ENCODE measurements at regions not wholly inside any gene's neighbourhood (a gene's known extent, or its start where the extent isn't known, plus 50 kb on each side); places are given as distances from the start of the nearest gene placed in this dataset.
A peak's percentile ranks its signal among the peaks of the same experiment; 100 is the strongest.

DNA sequence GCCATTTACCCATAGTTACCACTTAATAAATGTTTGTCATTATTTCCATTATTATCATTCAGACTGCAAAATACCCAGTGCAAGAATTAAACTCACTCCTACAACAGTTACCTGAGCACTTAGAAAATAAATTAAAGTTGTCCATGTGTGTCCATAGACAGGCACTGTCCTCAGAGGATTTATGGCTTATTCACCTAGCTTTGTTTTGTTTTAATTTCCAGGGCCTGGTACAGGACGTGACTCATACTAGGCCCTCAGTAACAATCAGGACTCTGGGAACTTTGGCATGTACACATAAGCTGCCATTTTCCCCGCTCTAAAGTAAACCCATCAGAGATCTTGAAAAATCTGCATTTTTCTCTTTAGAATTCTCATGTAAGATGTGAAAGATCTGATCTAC, 458.5 kb upstream of the ARRDC4 start:
- peak; percentile 27 for DNase-seq (ENCODE audit: low read depth)
- TF ChIP-seq, protein P1, sequence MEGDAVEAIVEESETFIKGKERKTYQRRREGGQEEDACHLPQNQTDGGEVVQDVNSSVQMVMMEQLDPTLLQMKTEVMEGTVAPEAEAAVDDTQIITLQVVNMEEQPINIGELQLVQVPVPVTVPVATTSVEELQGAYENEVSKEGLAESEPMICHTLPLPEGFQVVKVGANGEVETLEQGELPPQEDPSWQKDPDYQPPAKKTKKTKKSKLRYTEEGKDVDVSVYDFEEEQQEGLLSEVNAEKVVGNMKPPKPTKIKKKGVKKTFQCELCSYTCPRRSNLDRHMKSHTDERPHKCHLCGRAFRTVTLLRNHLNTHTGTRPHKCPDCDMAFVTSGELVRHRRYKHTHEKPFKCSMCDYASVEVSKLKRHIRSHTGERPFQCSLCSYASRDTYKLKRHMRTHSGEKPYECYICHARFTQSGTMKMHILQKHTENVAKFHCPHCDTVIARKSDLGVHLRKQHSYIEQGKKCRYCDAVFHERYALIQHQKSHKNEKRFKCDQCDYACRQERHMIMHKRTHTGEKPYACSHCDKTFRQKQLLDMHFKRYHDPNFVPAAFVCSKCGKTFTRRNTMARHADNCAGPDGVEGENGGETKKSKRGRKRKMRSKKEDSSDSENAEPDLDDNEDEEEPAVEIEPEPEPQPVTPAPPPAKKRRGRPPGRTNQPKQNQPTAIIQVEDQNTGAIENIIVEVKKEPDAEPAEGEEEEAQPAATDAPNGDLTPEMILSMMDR (IDR thresholded peaks at IDR 0.05; ENCODE audit: insufficient read depth, low read depth, low read length), result no peak
- no peak overlapping the region for H3K4me3 ChIP-seq (ENCODE audit: low read depth, low read length)

DNA sequence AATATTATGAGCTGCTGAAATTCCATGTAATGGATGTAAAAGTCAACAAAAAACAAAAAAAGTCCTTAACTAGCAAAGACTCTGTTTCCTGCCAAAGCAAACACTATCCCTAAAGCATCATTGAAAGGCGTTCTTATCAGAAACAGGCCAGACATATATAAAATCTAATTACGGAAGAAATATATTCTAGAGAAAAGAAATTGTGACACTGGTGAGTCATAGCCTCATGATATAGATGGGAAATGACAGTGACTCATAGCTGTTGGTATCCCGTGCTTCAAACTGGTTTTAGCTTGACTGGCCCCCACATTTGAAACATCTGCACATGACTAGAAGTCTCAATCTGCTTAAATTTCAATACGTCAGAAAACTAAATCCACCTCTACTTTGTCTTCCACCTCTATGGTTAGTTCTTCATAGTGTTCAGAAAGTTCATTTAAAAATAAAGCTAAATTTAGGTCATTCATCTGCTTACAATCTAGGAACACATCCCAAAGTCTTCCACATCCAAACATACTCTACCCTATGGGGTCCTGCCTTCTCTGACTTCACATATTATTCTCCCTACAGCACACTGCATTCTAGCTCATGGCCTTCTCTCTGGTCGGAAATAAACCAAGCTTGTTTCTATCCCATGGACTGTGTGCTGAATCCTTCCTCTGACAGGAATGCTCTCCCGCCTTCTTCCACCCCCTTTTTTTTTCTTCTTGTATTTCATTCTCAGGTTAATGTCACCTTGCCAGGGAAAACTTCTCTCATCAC, 456.3 kb upstream of the ARRDC4 start:
- no peak overlapping the region for H3K4me3 ChIP-seq (ENCODE audit: low read depth, low read length)
- TF ChIP-seq, protein P1 (IDR thresholded peaks at IDR 0.05; ENCODE audit: insufficient read depth, low read depth, low read length), result no peak
- DNase-seq (ENCODE audit: low read depth), result peak; percentile 76

DNA sequence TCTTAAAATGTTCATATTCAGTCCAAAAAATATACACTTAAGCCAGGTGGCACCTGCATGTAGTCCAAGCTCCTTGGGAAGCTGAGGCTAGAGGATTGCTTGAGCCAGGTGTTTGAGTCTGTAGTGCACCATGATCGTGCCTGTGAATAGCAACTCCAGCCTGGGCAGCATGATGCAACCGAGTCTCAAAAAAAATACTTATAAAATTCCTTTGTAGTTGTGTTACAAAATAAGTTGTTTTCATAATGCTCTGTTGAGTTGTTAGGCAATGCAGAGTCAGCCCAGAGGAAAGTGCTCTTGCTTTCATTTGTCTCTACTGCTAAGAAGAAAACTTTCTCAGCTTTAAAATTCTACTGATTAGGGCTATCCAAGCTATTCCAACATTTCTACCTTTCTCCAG, 442.8 kb upstream of the ARRDC4 start:
- H3K4me3 ChIP-seq (ENCODE audit: low read depth, low read length), result no peak overlapping the region
- TF ChIP-seq, protein P1 (IDR thresholded peaks at IDR 0.05; ENCODE audit: insufficient read depth, low read depth, low read length), result no peak
- peak; percentile 42 for DNase-seq (ENCODE audit: low read depth)

DNA sequence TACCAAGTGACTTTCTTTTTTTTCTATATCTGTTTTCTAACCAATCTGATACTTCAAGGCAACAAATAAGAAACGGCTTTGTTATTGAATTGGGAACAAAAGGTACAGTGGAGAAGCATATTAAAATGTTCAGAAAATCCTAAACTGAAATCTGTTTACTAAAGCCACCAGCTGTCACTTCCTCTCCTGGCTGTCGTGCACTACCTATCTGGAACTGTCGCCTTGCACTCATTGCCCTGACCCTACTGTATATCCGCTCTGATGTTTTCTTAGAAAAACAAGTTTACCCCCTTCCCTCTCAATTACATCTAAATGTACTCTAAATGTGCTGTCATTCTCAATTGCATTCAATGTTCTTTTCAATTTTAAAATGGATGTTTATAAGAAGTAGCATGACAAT, 439.8 kb upstream of the ARRDC4 start:
- TF ChIP-seq, protein P1 (IDR thresholded peaks at IDR 0.05; ENCODE audit: insufficient read depth, low read depth, low read length), result no peak
- no peak for DNase-seq (ENCODE audit: low read depth)
- H3K4me3 ChIP-seq (ENCODE audit: low read depth, low read length), result no peak overlapping the region

DNA sequence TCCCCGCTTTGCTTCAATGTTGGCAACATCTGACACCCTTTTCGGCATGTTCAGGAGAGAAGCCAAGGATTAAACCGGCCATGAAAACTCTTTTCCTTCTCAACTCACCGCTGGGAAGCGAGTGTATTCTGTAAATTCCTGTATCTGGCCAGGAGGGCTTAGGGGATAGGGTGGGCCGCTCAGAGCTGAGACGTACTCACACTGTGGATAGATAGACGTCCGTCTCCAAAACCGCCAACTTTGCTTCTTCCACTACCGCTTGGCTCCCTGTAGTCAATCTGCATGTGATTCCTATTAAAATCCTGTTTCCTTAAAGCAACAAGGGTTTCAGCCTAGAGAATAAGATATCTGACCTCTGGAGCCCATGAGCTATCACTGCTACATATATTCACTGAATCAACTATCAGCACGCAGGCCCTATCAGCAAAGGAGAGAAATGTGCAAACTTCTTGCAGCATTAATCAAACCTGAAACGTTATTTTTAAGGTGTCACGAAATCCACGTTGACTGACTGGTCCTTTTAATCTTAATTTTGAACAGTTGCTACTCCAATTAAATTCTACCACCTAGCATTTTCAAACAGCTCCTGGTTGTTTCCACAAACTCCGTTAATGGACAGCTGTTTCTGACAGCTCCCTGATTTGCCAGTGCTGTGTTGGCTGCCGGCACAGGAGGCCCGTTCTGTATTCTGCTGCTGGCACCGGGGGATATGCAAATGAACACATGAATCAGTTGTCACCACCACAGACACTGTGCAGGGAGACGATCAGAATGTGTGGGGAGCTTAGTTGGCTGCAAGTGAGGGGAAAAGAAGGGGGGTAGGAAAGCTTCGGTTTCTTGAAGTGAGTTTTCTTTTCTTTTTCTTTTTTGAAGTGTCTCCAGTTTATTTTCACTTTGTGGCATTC, 438.9 kb upstream of the ARRDC4 start:
- TF ChIP-seq, protein P1 (IDR thresholded peaks at IDR 0.05; ENCODE audit: insufficient read depth, low read depth, low read length), result no peak
- H3K4me3 ChIP-seq (ENCODE audit: low read depth, low read length), result peak overlapping the region; percentile 1
- DNase-seq (ENCODE audit: low read depth), result no peak

DNA sequence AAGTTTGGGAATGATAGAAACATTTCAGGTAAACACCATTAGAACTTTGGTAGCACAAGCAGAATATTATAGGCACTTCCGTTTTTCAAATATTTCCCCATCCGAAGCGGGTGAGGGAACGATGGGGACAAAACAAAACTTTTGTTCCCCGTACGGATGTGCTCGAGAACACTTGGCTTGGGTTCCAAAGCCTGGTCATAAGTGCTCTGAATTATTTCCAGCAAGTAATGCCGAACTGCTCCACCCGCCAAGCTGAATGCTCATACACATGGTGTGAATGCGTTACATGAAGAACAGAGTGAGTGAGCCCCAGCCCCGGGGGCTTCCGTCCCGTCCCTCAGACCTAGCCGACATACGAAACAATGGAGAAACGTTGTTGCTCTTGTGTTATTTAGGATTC, 438.2 kb upstream of the ARRDC4 start:
- TF ChIP-seq, protein P1 (IDR thresholded peaks at IDR 0.05; ENCODE audit: insufficient read depth, low read depth, low read length), result no peak
- DNase-seq (ENCODE audit: low read depth), result no peak
- peak overlapping the region; percentile 1 for H3K4me3 ChIP-seq (ENCODE audit: low read depth, low read length)

Data from fibroblast of villous mesenchyme (primary cell).